GF-D8 (cell line): ENCODE measurements at regions not wholly inside any gene's neighbourhood (a gene's known extent, or its start where the extent isn't known, plus 50 kb on each side); places are given as distances from the start of the nearest gene placed in this dataset.
"Not testable (repeated sequence)": the region's sequence is repeated elsewhere in the genome, so short reads cannot be mapped to it uniquely, and the experiment has no call there.

Experiments used
- DNase-seq: peaks from one replicate; lab custom pipeline; 2025; lab: John Stamatoyannopoulos, UW

GRCh38 chr2:3036432-3037125 lies 341.0 kb downstream of the EIPR1 start:
- DNase-seq: no peak

- no peak for DNase-seq
These were observed 342.1 kb downstream of the EIPR1 start for GRCh38 chr2:3035385-3036050.

DNA sequence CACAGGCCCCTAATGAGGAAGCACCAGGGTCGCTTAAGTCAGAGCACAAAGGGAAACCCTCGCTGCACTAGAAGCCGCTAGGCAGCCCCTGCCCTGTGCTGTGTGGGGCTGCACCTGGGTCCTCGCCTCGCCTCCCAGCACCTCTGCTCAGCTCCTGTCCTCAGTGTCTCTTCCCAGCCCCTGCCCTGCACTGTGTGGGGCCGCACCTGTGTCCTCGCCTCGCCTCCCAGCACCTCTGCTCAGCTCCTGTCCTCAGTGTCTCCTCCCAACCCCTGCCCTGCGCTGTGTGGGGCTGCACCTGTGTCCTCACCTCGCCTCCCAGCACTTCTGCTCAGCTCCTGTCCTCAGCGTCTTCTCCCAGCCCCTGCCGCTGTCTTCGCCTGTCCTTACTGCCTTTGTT lies 342.8 kb downstream of the EIPR1 start:
- no peak for DNase-seq

GRCh38 chr2:3034396-3034795 lies 343.2 kb downstream of the EIPR1 start:
- DNase-seq: no peak

DNA sequence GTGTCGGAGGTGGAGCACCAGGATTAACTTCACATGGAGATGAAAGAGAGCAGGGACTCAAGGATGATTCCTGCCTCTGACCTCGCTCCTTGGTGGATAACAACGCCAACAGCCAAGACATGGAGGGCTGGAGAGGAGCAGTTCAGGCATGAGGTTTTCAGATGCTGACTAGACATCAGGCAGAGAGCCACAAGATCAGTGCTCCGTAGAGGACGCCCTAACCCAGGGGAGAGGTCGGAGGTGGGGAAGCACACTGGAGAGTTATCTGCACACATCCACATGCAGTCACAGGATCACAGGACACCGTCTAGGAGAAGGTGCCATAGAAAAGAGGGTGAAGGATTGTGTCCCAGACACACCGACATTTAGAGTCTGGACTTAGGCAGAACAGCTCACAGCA lies 344.3 kb downstream of the EIPR1 start:
- DNase-seq: no peak

- not testable (repeated sequence) for DNase-seq
These were observed 346.8 kb downstream of the EIPR1 start for GRCh38 chr2:3030791-3031190.

DNA sequence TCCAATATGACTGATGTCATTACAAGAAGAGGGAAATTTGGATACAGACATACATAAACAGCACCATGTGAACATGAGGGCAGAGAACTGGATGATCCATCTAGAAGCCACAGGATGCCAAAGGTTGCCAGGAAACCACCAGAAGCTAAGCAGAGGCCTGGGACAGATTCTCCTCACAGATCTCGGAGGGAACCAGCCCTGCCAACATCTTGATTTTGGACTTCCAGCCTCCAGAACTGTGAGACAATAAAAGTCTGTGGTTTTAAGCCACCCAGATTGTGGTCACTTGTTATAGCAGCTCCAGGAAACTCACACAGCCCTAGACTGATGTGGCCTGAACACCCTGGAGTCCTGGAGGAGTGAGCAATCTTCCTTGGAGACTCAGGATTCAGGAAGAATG lies 351.6 kb downstream of the EIPR1 start:
- no peak for DNase-seq

- no peak for DNase-seq
These were observed 352.4 kb downstream of the EIPR1 start for GRCh38 chr2:3025261-3025660.

- no peak for DNase-seq
These were observed 353.1 kb downstream of the EIPR1 start for GRCh38 chr2:3024401-3024935.

- no peak for DNase-seq
These were observed 354.1 kb downstream of the EIPR1 start for GRCh38 chr2:3023531-3023930.

- DNase-seq: no peak
These were observed 354.7 kb downstream of the EIPR1 start for GRCh38 chr2:3022841-3023372.

DNA sequence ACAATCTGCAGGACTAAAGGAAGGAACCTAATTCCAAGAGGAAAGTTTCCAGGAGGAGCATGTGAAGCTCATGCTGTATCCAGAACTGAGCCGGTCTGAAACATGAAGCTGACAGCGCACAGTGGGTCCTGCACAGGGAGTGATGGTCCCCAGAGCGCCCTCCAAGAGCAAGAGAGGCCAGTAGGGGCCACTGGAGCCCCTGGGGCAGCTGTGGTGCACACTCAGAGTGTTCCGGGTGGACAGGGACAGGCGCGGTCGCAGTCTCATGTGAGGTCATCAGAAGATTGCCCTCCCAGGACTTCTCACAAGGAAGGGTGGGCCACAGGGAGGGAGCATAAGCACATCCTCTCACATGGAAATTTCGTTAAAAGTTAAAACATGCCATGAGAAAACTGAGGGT lies 355.9 kb downstream of the EIPR1 start:
- DNase-seq: no peak

DNA sequence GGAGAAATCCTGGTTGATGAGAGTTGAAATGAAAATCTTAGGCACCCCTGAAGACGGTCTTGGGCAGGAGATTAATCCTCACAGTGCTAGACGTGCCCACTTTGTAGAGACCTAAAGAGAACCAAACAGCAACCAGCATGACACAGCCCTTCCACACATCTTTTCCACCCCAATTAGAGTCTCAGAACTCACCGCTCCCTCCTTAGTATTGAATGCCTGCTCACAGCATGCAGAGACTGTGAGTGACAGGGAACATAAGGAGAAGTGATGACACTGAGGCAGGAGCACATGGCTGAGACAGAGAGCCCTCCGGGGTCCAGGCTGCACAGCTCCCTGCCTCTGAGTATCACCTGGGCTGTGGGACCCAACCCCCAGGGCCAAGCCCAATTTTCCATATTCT lies 367.6 kb downstream of the EIPR1 start:
- DNase-seq: no peak

DNA sequence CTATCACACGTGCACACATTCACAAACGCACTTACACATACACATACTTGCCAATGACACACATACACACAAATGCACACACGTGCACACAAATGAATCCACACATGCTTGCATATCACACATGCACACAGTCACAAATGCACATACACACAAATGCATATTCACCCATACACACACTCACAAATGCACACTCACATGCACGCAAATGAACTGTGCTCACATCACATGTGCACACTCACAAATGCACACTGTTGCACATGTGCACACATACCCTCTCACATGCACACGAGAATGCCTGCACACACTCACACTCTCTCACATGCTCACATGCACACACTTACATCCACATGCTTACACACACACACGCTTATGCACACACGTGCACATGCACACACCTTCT lies 368.1 kb downstream of the EIPR1 start:
- no peak for DNase-seq

- DNase-seq: no peak
These were observed 368.6 kb downstream of the EIPR1 start for GRCh38 chr2:3009005-3009404.

DNA sequence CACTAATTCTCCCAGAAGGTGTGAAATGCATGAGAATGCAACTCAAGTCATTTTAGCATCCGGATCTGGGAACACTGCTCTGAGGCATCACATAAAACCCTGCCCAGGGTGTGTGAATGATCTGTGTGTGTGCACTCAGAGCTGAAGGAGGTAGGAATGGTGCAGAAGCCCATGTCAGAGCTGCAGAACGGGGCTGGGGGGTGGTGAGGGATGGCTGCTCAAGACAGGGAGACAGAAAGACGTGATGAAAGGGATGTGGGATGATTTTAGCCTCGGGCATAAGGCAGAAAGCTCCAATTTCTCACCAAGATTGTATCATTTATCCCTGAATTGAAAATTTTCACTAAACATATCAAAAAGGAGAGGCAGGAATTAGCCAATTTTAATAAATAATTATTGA lies 369.1 kb downstream of the EIPR1 start:
- no peak for DNase-seq

- no peak for DNase-seq
These were observed 370.5 kb downstream of the EIPR1 start for GRCh38 chr2:3007135-3007534.

DNA sequence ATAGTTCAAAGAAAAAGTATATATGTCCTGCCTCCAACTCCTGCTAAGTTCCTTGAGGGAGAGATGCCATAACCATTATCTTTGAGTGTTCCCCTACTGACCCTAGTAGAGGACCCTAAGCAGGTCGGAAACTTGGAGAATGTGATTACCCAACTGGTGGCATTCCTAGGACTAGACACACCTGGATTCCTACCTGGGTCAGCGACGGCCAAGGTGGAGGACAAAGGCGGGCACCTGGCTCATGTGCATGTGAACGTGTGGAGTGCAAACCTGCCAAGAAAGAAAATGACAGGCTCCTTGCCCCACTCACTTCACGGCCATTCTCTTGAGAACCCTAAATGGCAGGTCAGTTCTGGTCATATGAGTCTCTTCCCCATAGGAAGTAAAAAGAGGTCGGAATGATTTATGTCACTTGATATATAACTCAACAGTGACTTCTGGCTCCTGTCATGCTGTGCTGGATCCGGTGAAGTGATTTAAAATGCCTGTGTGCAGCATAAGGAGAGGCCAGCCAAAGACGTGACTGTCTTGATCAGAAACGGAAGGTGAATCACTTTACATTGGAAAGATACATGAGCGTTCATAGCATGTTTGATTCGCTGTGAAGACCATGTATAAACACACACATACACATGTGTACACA lies 371.6 kb downstream of the EIPR1 start:
- DNase-seq: no peak

DNA sequence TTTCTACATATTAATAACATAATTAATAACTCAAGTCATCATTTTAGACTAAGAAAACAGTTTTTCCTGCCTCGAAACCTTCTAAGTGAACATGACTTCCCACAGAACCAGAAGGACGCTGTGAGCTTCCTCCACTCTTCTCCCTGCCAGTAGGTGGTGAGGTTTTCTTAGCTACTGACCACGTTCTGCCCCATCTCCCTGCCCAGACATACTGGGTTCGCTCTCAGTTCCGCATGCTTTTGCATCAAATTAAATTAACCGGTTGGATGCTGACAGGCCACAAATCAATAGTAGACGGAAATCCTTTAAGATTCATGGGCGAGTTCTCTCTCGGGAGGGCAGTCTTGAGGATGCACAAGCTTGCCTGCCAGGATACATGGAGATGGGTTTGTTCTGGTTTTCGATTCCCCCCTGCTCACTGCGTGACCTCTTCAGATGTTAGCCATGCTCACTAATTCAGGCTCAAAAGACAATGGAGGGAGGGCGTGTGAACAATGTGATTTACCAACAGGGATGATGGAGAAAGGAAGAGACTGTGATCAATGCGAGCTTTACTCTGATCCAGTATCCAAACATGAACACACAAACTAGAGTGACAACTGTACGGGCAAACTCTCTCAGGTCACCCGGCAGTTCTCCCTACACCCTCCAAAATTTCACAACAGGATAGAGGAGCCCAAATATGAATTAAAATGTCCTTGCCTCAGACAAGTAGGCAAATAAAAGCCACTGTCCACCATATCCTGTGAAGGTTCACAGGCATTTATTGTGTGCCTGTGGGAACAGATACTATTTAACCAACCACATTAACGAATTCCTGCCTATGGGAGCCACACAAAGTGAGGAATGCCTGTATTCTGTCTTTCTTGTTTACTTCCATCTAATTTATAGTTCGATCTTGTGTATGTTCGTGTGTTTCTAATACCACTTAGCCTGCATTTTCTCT lies 375.7 kb downstream of the EIPR1 start:
- DNase-seq: no peak

GRCh38 chr2:3000968-3001367 lies 376.6 kb downstream of the EIPR1 start:
- no peak for DNase-seq

GRCh38 chr2:3000125-3000524 lies 377.5 kb downstream of the EIPR1 start:
- no peak for DNase-seq

- no peak for DNase-seq
These were observed 378.6 kb downstream of the EIPR1 start for GRCh38 chr2:2998971-2999370.
